DMS153 (cell line): ENCODE measurements at regions not wholly inside any gene's neighbourhood (a gene's known extent, or its start where the extent isn't known, plus 50 kb on each side); places are given as distances from the start of the nearest gene placed in this dataset.
"Not testable (repeated sequence)": the region's sequence is repeated elsewhere in the genome, so short reads cannot be mapped to it uniquely, and the experiment has no call there.

Experiments
- DNase-seq: peaks from one replicate; lab custom pipeline; 2025; lab: John Stamatoyannopoulos, UW

DNA sequence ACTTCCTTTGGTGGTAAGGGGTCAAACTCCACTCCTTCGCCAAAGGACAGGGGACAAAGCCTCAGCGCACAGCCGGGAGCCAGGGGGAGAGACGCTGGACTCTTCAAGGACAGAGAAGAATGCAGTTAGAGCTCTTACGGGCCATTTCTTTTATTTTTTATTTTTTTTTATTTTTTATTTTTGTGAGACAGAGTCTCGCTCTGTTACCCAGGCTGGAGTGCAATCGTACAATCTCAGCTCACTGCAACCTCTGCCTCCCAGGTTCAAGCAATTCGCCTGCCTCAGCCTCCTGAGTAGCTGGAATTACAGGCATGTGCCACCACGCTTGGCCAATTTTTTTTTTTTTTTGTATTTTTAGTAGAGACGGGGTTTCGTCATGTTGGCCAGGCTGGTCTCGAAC, 93.2 kb upstream of the RPH3AL start, which contains the start of gene RFLNB:
TSS of gene RFLNB (minus strand) at position 101 of the 400 bp plus-strand sequence.
- DNase-seq = not testable (repeated sequence)

DNA sequence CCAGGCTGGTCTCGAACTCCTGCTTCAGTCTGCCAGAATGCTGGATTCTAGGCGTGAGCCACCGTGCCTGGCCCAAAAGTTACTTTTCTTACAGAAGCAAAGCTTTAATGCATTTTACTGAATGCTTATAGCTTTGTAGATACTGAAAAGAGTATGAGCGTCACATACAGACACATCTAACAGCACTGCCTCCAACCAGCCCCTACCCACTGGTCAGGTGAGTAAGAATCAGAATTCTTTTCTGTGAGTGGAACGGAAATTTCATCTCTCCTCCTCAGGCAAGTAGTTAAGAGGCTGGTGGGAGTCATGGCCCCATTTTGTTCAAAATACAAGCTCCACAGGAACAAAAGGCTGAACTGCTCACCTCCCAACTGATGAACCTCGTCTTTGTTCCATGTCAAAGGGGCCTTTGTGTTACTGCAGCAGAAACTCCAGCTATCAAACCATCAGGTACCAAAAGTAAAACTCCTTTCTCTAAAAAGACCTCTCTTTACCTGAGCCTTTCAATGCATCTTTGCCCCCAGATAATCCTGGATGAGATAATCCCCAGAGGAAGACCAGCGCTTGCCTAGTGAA, 92.4 kb upstream of the RPH3AL start:
- DNase-seq = no peak

DNA sequence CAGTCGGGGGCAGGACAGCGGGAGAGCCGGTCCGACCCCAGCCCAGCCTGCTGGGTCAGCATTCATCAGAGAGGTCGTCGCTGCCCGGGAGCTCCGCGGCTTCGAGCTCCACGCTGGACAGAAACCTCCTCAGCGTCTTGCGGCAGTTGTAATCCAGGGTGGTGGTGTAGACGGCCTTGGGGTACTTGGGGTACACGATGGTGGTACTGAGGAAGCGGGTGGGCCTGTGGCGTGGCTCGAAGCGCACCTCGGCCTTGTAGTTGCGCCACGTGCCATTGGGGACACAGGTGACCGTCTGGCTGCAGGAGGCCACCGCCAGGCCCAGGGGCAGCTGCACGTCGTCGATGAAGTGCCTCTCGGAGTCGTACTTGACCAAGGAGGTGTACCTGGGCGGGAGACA, 90.5 kb upstream of the RPH3AL start:
- no peak for DNase-seq

- DNase-seq = no peak
Observed at GRCh38 chr17:441155-441950, 88.7 kb upstream of the RPH3AL start.

DNA sequence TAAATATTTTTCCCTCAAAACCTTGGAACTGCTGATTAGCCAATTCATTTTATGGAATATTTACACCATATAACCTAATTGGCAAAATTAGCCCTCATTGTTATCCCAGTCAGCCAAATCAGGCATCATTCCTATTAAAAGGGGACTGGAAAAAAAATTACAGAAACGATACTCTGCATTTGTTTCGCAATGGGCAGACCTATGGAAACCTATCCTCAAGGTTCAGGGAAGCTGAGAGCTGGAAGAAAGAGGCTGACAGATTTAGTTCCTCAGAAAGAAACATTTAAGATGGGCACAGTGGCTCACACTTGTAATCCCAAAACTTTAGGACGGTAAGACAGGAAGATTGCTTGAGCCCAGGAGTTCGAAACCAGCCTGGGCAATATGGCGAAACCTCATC, 85.6 kb upstream of the RPH3AL start:
- DNase-seq = no peak

GRCh38 chr17:437545-437944, 84.9 kb upstream of the RPH3AL start:
- DNase-seq = no peak

DNA sequence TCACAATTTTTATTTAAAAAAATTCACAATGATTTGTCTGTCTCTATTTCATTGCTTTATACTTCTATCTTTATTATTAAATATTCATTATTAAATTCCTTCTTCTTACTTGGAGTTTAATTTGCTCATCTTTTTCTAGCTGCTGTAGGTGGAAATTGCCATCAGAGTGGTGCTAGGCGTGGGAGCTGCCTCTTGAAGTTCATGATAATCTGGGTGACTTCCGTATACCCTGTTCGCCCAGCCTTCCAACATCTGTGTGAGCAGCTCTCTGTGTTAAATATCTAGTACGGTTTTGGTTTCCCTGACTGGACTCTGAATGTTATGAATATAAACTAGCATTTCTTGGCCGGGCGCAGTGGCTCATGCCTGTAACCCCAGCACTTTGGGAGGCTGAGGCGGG, 84.0 kb upstream of the RPH3AL start:
- DNase-seq = no peak

DNA sequence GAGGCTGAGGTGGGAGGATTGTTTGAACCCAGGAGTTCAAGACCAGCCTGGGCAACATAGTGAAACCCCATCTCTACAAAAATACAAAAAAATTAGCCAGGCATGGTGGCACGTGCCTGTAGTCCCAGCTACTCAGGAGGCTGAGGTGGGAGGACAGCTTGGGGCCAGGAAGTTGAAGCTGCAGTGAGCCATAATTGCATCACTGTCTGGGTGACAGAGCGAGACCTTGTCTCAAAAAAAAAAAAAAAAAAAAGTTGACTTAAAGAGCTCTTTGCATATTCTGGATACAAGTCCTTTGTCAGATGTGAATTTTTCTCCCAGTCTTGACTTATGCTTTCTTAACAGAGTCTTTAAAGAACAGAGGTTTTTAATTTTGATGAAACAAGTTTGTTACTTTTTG, 79.9 kb upstream of the RPH3AL start:
- not testable (repeated sequence) for DNase-seq

GRCh38 chr17:431494-431893, 78.9 kb upstream of the RPH3AL start:
- DNase-seq = no peak

GRCh38 chr17:429589-429988, 77.0 kb upstream of the RPH3AL start:
- no peak for DNase-seq

GRCh38 chr17:428414-428813, 75.8 kb upstream of the RPH3AL start:
- DNase-seq = no peak

DNA sequence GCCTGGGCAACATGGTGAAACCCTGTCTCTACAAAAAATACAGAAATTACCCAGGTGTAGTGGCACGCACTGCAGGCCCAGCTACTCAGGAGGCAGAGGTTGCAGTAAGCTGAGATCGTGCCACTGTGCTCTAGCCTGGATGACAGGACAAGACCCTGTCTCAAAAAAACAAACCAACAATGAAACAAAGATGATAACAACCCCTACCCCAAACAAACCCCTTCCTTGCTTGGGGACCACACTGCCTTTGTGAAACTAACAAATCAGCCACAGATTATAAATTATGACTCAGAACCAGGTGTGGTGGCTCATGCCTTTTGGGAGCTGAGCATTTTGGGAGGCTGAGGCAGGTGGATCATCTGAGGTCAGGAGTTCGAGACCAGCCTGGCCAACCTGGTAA, 75.3 kb upstream of the RPH3AL start:
- DNase-seq = no peak

GRCh38 chr17:427327-427726, 74.7 kb upstream of the RPH3AL start:
- no peak for DNase-seq

GRCh38 chr17:422196-422930, 69.8 kb upstream of the RPH3AL start:
- no peak for DNase-seq

DNA sequence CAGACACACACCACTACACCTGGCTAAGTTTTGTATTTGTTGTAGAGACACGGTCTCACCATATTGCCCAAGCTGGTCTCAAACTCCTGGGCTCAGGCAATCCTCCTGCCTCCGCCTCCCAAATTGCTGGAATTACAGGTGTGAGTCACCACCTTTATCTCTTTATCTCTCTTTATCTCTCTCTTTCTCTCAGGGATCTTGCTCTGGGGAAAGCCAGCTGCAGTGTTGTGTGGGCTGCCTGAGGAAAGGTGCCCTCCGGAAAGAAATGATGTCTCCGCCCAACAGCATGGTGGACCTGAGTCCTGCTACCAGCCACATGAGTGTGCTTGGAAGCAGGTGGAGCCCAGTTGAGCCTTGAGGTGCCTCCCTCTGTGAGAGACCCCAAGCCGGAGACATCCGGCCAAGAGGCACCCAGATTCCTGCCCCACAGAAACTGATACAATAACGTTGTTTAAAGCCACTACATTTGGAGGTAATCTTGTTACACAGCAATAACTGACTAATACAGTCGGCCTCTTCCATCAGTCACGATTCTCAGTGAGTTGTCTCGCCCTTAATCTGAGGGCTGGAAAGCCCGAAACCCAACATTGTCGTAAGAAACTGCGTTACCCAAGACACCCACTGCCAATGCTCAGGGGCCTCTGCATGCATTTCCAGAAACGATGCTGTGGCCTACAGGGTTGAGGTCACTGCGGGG, 68.0 kb upstream of the RPH3AL start:
- no peak for DNase-seq

- DNase-seq = no peak
Observed at GRCh38 chr17:419073-419735, 66.6 kb upstream of the RPH3AL start.

DNA sequence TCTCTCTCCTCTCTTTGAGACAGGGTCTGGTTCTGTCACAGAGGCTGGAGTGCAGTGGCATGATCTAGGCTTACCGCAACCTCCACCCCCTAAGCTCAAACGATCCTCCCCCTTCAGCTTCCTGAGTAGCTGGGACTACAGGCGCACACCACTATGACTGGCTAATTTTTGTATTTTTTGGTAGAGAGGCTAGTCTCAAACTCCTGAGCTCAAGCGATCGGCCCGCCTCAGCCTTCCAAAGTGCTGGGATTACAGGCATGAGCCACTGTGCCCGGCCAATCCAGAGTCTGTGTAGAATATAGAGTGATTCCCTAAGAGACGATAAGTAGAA, 65.8 kb upstream of the RPH3AL start:
- no peak for DNase-seq

- no peak for DNase-seq
Observed at GRCh38 chr17:417691-418420, 65.2 kb upstream of the RPH3AL start.

- DNase-seq = no peak
Observed at GRCh38 chr17:416293-417206, 63.9 kb upstream of the RPH3AL start.

DNA sequence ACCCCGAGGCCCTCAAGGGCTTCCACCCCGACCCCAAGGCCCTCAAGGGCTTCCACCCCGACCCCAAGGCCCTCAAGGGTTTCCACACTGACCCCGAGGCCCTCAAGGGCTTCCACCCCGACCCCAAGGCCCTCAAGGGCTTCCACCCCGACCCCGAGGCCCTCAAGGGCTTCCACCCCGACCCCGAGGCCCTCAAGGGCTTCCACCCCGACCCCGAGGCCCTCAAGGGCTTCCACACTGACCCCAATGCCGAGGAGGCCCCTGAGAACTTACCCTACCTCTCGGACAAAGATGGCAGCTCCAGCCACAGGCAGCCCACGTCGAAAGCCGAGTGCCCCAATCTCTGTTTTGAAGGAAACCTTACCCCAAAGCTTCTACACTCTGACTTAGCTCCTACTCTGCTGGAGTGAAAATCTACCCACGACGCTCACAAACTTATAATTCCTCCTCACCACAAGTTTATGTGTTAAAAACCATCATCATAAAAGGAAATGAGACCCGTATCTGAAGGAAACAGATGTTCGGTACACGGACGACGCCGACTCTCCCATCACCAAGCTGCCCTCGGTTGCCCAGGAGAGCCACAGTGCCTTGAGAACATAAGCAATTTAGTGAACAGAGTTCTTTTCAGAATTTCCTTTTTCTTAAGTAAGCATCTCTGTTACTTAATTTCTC, 61.2 kb upstream of the RPH3AL start:
- no peak for DNase-seq
